IMR-90 (cell line): ENCODE measurements at regions not wholly inside any gene's neighbourhood (a gene's known extent, or its start where the extent isn't known, plus 50 kb on each side); places are given as distances from the start of the nearest gene placed in this dataset.

Experiments
- ATAC-seq: fragments of 200-7000 bp; cut with Tn5 transposase; 2 replicates; pipeline ENCODE4 v1.9.1; 2020; ENCODE audit warnings: low read depth, mild to moderate bottlenecking, moderate library complexity
- BruUV-seq: library from RNA; stranded (reverse); fragments of 400-500 nt; replicated peaks from 2 replicates; lab custom pipeline; 2021; lab: Mats Ljungman, UMichigan
- CTCF ChIA-PET: fragments of 300-600 bp; formaldehyde crosslinking; extraction: SDS; loops from one replicate; lab custom pipeline; 2021; ENCODE audit warnings: antibody characterized with exemption; lab: Yijun Ruan, JAX
- POLR2A ChIA-PET: fragments of 300-600 bp; sonication (Branson Sonifier 250); formaldehyde crosslinking; loops from one replicate; lab custom pipeline; 2022; ENCODE audit warnings: antibody characterized with exemption; ENCODE audit not compliant: unreplicated experiment; lab: Charles Lee
- DNase-seq: peaks from one replicate; pipeline ENCODE4 v3.0.0; 2013
- H2AFZ ChIP-seq: replicated peaks from 2 replicates; pipeline ENCODE3; 2013; ENCODE audit warnings: low read length, mild to moderate bottlenecking; ENCODE audit not compliant: poor library complexity
- H2AK5ac ChIP-seq: 2 replicates; pipeline ENCODE4 v1.6.1; 2013; ENCODE audit warnings: low read depth, low read length, inconsistent platforms
- H2AK9ac ChIP-seq: replicated peaks from 2 replicates; pipeline ENCODE3; 2013; ENCODE audit warnings: mild to moderate bottlenecking, low read depth, low read length, moderate library complexity; ENCODE audit not compliant: poor library complexity
- H2BK120ac ChIP-seq: 2 replicates; pipeline ENCODE4 v1.6.1; 2013; ENCODE audit warnings: low read depth, low read length, inconsistent platforms
- H2BK15ac ChIP-seq: 3 replicates; pipeline ENCODE4 v1.6.1; 2013; ENCODE audit warnings: low read depth, low read length, inconsistent platforms
- H2BK20ac ChIP-seq: 2 replicates; pipeline ENCODE4 v1.6.1; 2013; ENCODE audit warnings: low read depth, mild to moderate bottlenecking, inconsistent platforms, low read length, moderate library complexity
- H2BK5ac ChIP-seq: 2 replicates; pipeline ENCODE4 v1.6.1; 2013; ENCODE audit warnings: mild to moderate bottlenecking, low read depth, low read length, inconsistent platforms; ENCODE audit not compliant: poor library complexity, severe bottlenecking
- H3K14ac ChIP-seq: replicated peaks from 2 replicates; pipeline ENCODE4 v1.6.1; 2013; ENCODE audit warnings: low read depth, low read length, inconsistent platforms
- H3K18ac ChIP-seq: 2 replicates; pipeline ENCODE4 v1.6.1; 2013; ENCODE audit warnings: low read depth, low read length, control low read depth
- H3K23ac ChIP-seq: 2 replicates; pipeline ENCODE4 v1.6.1; 2013; ENCODE audit warnings: low read depth, low read length, inconsistent platforms
- H3K27ac ChIP-seq: 2 replicates; pipeline ENCODE4 v1.5.1; 2013; ENCODE audit warnings: mild to moderate bottlenecking, control low read depth, low read length; ENCODE audit not compliant: insufficient read depth
- H3K27me3 ChIP-seq: 2 replicates; pipeline ENCODE4 v1.6.1; 2013; ENCODE audit warnings: low read length; ENCODE audit not compliant: control insufficient read depth, insufficient read depth
- H3K36me3 ChIP-seq: 2 replicates; pipeline ENCODE4 v1.6.1; 2013; ENCODE audit warnings: low read length, mixed read lengths; ENCODE audit not compliant: control insufficient read depth, insufficient read depth
- H3K4ac ChIP-seq: 2 replicates; pipeline ENCODE4 v1.6.1; 2013; ENCODE audit warnings: low read depth, low read length, inconsistent platforms
- H3K4me1 ChIP-seq: 2 replicates; pipeline ENCODE4 v1.6.1; 2013; ENCODE audit warnings: low read length, mixed read lengths; ENCODE audit not compliant: control insufficient read depth, insufficient read depth
- H3K4me2 ChIP-seq: 2 replicates; pipeline ENCODE4 v1.6.1; 2013; ENCODE audit warnings: low read depth, mild to moderate bottlenecking, control low read depth, low read length, moderate library complexity
- H3K4me3 ChIP-seq: 2 replicates; pipeline ENCODE4 v1.5.1; 2013; ENCODE audit warnings: low read depth, mild to moderate bottlenecking, control low read depth, low read length, moderate library complexity; ENCODE audit not compliant: insufficient read depth
- H3K56ac ChIP-seq: 2 replicates; pipeline ENCODE4 v1.6.1; 2013; ENCODE audit warnings: low read length, inconsistent platforms; ENCODE audit not compliant: insufficient read depth; ENCODE audit errors: extremely low read depth
- H3K79me1 ChIP-seq, 2 experiments: 2 replicates each; pipeline ENCODE4 v1.6.1; 2013; ENCODE audit warnings: low read length in 2 of 2, inconsistent platforms in 1 of 2, low read depth in 1 of 2
- H3K9ac ChIP-seq: 2 replicates; pipeline ENCODE4 v1.6.1; 2013; ENCODE audit warnings: low read depth, low read length, control low read depth
- H3K9me1 ChIP-seq: 2 replicates; pipeline ENCODE4 v1.6.1; 2013; ENCODE audit warnings: low read length, inconsistent platforms; ENCODE audit not compliant: insufficient read depth
- H3K9me3 ChIP-seq: 2 replicates; pipeline ENCODE4 v1.6.1; 2013; ENCODE audit warnings: low read length; ENCODE audit not compliant: control insufficient read depth, insufficient read depth
- H4K20me1 ChIP-seq: 2 replicates; pipeline ENCODE4 v1.6.1; 2013; ENCODE audit warnings: low read length, inconsistent platforms; ENCODE audit not compliant: insufficient read depth
- H4K5ac ChIP-seq: 2 replicates; pipeline ENCODE4 v1.6.1; 2013; ENCODE audit warnings: mild to moderate bottlenecking, low read depth, low read length, control low read depth
- H4K8ac ChIP-seq, 2 experiments: 2 replicates each; pipeline ENCODE4 v1.6.1; 2013; ENCODE audit warnings: low read depth in 2 of 2, low read length in 2 of 2, control low read depth in 1 of 2, inconsistent platforms in 1 of 2
- H4K91ac ChIP-seq: 2 replicates; pipeline ENCODE4 v1.6.1; 2013; ENCODE audit warnings: low read depth, low read length, inconsistent platforms; ENCODE audit not compliant: insufficient read depth
- CEBPB ChIP-seq: IDR thresholded peaks from 2 replicates; pipeline ENCODE4 v1.6.1; 2012; ENCODE audit warnings: low read depth, low read length, improper control_type of control experiment
- FOS ChIP-seq: fragments of 150-350 bp; IDR thresholded peaks from 2 replicates; pipeline ENCODE4 v1.6.1; 2016; ENCODE audit warnings: low read depth, low read length
- dilution Hi-C: fragments of 300-500 bp; cut with HindIII; formaldehyde crosslinking; loops from one replicate; pipeline ENCODE4 v1.14.3; 2018; ENCODE audit warnings: low sequenced_read_pairs; ENCODE audit not compliant: unreplicated experiment
- in situ Hi-C: fragments of 300-500 bp; cut with MboI; formaldehyde crosslinking; loops from 3 replicates; pipeline ENCODE4 v1.14.3; 2019; ENCODE audit warnings: low sequenced_read_pairs, inconsistent platforms, mixed read lengths
- intact Hi-C: fragments of 100-400 bp; cut with micrococcal nuclease; formaldehyde crosslinking; loops from 2 replicates; pipeline ENCODE4 v1.10.0; 2022
- TF ChIP-seq, protein P1 (sequence below): fragments of 150-350 bp; IDR thresholded peaks from 2 replicates; pipeline ENCODE4 v1.6.1; 2017; ENCODE audit warnings: mild to moderate bottlenecking, antibody characterized with exemption, low read length, low read depth

DNA sequence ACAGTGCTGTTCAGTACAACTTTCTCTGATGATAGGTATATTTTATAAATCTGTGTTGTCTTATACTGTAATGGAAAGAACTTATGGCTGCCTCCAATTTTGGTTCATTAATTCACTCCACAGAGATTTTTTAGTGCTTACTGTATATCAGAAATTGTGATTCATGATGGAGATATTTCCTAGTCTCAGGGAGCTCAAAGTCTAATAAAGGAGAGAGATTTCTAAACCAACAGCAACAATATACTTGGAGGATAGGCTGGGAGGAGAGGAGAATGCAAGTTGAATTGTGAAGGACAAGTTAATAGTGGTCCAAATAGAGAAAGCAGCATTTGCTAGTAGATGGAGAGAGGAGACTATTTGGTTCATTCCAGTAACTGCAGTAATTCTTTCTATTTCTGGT lies 63.5 kb downstream of the TANC2 start:
- DNase-seq (peak; percentile 72), ATAC-seq (peak; percentile 83)
- intact Hi-C loops, result no loop called here
- Histone ChIP-seq H4K5ac (peak overlapping the region; percentile 32; the same call in 1 of the 2 replicates), H3K9me3 (no peaks in the 10 kb centered on the region; the same call in 1 of the 2 replicates), H3K27me3 (no peaks in the 10 kb centered on the region), H3K14ac (no peak overlapping the region; the same call in 1 of the 2 replicates), H3K4me2 (peak overlapping the region; percentile 80; the same call in 1 of the 2 replicates), H2BK15ac (no peak overlapping the region), H2AK5ac (no peak overlapping the region), H3K79me1 (peaks cover 36 to 64% of the 10 kb centered on the region in 2 experiments), H3K23ac (peak overlapping the region; percentile 46; the same call in 1 of the 2 replicates), H3K4ac (peak overlapping the region; percentile 12; the same call in 1 of the 2 replicates), H2AFZ (no peak overlapping the region), H4K91ac (no peak overlapping the region), H4K20me1 (peaks cover 11% of the 10 kb centered on the region), H3K27ac (no peak overlapping the region), H3K9me1 (peaks cover 6% of the 10 kb centered on the region; the same call in 1 of the 2 replicates), H3K18ac (peak overlapping the region; percentile 86; the same call in 1 of the 2 replicates), H3K4me1 (peaks cover 5% of the 10 kb centered on the region), H3K9ac (no peak overlapping the region), H2AK9ac (no peak overlapping the region), H2BK5ac (peak overlapping the region; percentile 67), H3K56ac (0 out of 2 replicates have a peak overlapping the region, but pooled peaks have one; percentile 12), H2BK120ac (peak overlapping the region; percentile 30; the same call in 1 of the 2 replicates), H2BK20ac (no peak overlapping the region), H3K4me3 (no peak overlapping the region), H4K8ac (no peak overlapping the region), H3K36me3 (peaks cover 2% of the 10 kb centered on the region; the same call in 1 of the 2 replicates)
- in situ Hi-C loops, result no loop called here
- ChIA-PET POLR2A (no interaction called here), CTCF (no interaction called here)
- TF ChIP-seq CEBPB (no peak), FOS (0 out of 2 replicates have a peak, but pooled peaks have one; percentile 19)
- TF ChIP-seq, protein P1, sequence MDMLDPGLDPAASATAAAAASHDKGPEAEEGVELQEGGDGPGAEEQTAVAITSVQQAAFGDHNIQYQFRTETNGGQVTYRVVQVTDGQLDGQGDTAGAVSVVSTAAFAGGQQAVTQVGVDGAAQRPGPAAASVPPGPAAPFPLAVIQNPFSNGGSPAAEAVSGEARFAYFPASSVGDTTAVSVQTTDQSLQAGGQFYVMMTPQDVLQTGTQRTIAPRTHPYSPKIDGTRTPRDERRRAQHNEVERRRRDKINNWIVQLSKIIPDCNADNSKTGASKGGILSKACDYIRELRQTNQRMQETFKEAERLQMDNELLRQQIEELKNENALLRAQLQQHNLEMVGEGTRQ, result no peak
- no TSS peak for BruUV-seq
- dilution Hi-C loops, result no loop called here
